ENCODE measurements at regions not wholly inside any gene's neighbourhood (a gene's known extent, or its start where the extent isn't known, plus 50 kb on each side); places are given as distances from the start of the nearest gene placed in this dataset.

DNA sequence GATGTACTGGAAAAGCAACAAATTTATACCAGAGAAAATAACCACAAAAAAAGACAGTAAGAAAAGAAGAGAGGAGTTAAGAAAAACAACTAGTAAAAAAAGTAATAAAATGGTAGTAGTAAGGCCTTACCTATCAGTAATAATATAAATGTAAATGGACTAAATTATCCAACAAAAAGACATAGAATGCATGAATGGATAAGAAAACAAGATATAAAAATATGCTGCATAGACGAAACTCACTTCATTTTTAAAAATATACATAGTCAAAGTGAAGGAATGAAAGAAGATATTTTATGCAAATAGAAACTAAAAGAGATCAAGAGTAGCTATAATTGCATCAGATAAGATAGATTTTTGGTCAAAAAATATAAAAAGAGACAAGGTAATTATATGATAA, 739.1 kb downstream of the DNAJB9 start:
- Mint-ChIP-seq H3K9me3 (peaks cover 0 to 32% (median 10%) of the 10 kb centered on the region in 8 donors), H3K27me3 (no peaks in the 10 kb centered on the region), H3K36me3 (no peaks in the 10 kb centered on the region), H3K4me1 (no peaks in the 10 kb centered on the region), H3K27ac (no peak overlapping the region), H3K4me3 (no peak overlapping the region)
- POLR2A ChIA-PET (ENCODE audit: partially characterized antibody), result no interaction called here
- intact Hi-C loops (cut with micrococcal nuclease), result no loop called here
- no peak overlapping the region for H3K27ac ChIP-seq (ENCODE audit: low read depth, low read length)
- CTCF ChIA-PET (ENCODE audit: partially characterized antibody), result no interaction called here
- no peaks in the 10 kb centered on the region for H3K4me1 ChIP-seq (ENCODE audit: insufficient read depth, low read length)
- H3K36me3 ChIP-seq (ENCODE audit: insufficient read depth, low read length), result no peaks in the 10 kb centered on the region
- H3K4me3 ChIP-seq (ENCODE audit: low read length in 2 of 2), result no peak overlapping the region
- no peak for DNase-seq
- no peaks in the 10 kb centered on the region for H3K27me3 ChIP-seq (ENCODE audit: insufficient read depth, low read length)
- H3K9me3 ChIP-seq (ENCODE audit: control insufficient read depth in 1 of 2, low read length in 2 of 2), result no peaks in the 10 kb centered on the region

DNA sequence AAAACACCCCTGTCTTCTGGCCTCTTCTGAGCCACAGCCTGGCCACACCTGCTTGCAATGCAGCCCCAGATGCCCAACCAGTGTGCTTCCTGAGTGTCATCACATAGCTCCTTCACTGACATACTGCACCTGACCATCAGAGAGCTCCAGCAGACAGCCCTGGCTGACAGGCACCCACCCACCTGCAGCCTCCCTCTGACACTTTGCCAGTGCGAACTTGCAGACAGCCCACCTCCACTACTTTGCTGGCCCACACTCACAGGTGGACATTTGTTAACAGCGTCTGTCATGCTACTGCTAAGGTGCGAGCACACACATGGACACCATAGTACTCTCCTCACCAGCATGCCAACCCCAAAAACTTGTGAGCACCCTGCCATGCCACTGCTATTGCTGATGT, 740.1 kb downstream of the DNAJB9 start:
- H3K27ac Mint-ChIP-seq, result no peak overlapping the region
- ChIA-PET POLR2A (ENCODE audit: partially characterized antibody) (no interaction called here), CTCF (ENCODE audit: partially characterized antibody) (no interaction called here)
- no peaks in the 10 kb centered on the region for H3K4me1 Mint-ChIP-seq
- Histone ChIP-seq H3K4me1 (ENCODE audit: insufficient read depth, low read length) (no peaks in the 10 kb centered on the region), H3K27me3 (ENCODE audit: insufficient read depth, low read length) (no peaks in the 10 kb centered on the region), H3K27ac (ENCODE audit: low read depth, low read length) (no peak overlapping the region), H3K36me3 (ENCODE audit: insufficient read depth, low read length) (no peaks in the 10 kb centered on the region), H3K4me3 (ENCODE audit: low read length in 2 of 2) (no peak overlapping the region), H3K9me3 (ENCODE audit: control insufficient read depth in 1 of 2, low read length in 2 of 2) (no peaks in the 10 kb centered on the region)
- H3K4me3 Mint-ChIP-seq, result no peak overlapping the region
- H3K27me3 Mint-ChIP-seq, result no peaks in the 10 kb centered on the region
- peaks cover 0 to 28% (median 10%) of the 10 kb centered on the region in 8 donors for H3K9me3 Mint-ChIP-seq
- intact Hi-C loops (cut with micrococcal nuclease), result no loop called here
- no peak for DNase-seq
- no peaks in the 10 kb centered on the region for H3K36me3 Mint-ChIP-seq

- ChIA-PET CTCF (ENCODE audit: partially characterized antibody) (no interaction called here), POLR2A (ENCODE audit: partially characterized antibody) (no interaction called here)
- intact Hi-C loops (cut with micrococcal nuclease), result no loop called here
- no peak for DNase-seq
- no peaks in the 10 kb centered on the region for H3K9me3 ChIP-seq (ENCODE audit: control insufficient read depth in 1 of 2, low read length in 2 of 2)
- Mint-ChIP-seq H3K9me3 (peaks cover 0 to 10% (median 3%) of the 10 kb centered on the region in 8 donors), H3K4me3 (no peak overlapping the region), H3K4me1 (no peaks in the 10 kb centered on the region), H3K27me3 (no peaks in the 10 kb centered on the region), H3K36me3 (no peaks in the 10 kb centered on the region), H3K27ac (no peak overlapping the region)
- no peaks in the 10 kb centered on the region for H3K4me1 ChIP-seq (ENCODE audit: insufficient read depth, low read length)
- H3K36me3 ChIP-seq (ENCODE audit: insufficient read depth, low read length), result no peaks in the 10 kb centered on the region
- no peaks in the 10 kb centered on the region for H3K27me3 ChIP-seq (ENCODE audit: insufficient read depth, low read length)
- no peak overlapping the region for H3K4me3 ChIP-seq (ENCODE audit: low read length in 2 of 2)
- H3K27ac ChIP-seq (ENCODE audit: low read depth, low read length), result no peak overlapping the region
These were observed 748.5 kb downstream of the DNAJB9 start for GRCh38 chr7:109318136-109318535.

DNA sequence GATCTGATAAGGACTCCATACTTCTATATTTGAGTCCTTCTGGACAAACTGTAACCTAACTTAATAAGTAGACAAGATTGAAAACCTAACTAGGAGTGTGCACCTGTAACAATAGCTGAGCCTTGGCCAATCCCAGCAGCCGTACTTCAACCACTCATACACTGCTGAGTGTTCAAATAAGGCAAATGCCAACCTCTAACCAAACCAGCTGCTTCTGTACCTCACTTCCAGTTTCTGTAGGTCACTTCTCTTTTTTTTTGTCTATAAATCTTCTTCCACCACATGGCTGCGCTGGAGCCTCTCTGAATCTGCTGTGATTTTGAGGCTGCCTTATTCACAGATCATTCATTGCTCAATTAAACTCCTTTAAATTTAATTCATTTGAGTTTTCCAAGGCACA, 753.2 kb downstream of the DNAJB9 start:
- DNase-seq, result no peak
- H3K27ac Mint-ChIP-seq, result no peak overlapping the region
- H3K27ac ChIP-seq (ENCODE audit: low read depth, low read length), result no peak overlapping the region
- H3K27me3 ChIP-seq (ENCODE audit: insufficient read depth, low read length), result no peaks in the 10 kb centered on the region
- no peaks in the 10 kb centered on the region for H3K36me3 ChIP-seq (ENCODE audit: insufficient read depth, low read length)
- ChIA-PET POLR2A (ENCODE audit: partially characterized antibody) (no interaction called here), CTCF (ENCODE audit: partially characterized antibody) (no interaction called here)
- H3K4me3 ChIP-seq (ENCODE audit: low read length in 2 of 2), result no peak overlapping the region
- no peak overlapping the region for H3K4me3 Mint-ChIP-seq
- H3K9me3 Mint-ChIP-seq, result peaks cover 0 to 5% (median 0%) of the 10 kb centered on the region in 8 donors
- no peaks in the 10 kb centered on the region for H3K36me3 Mint-ChIP-seq
- no peaks in the 10 kb centered on the region for H3K4me1 ChIP-seq (ENCODE audit: insufficient read depth, low read length)
- no peaks in the 10 kb centered on the region for H3K4me1 Mint-ChIP-seq
- intact Hi-C loops (cut with micrococcal nuclease), result no loop called here
- no peaks in the 10 kb centered on the region for H3K9me3 ChIP-seq (ENCODE audit: control insufficient read depth in 1 of 2, low read length in 2 of 2)
- no peaks in the 10 kb centered on the region for H3K27me3 Mint-ChIP-seq

DNA sequence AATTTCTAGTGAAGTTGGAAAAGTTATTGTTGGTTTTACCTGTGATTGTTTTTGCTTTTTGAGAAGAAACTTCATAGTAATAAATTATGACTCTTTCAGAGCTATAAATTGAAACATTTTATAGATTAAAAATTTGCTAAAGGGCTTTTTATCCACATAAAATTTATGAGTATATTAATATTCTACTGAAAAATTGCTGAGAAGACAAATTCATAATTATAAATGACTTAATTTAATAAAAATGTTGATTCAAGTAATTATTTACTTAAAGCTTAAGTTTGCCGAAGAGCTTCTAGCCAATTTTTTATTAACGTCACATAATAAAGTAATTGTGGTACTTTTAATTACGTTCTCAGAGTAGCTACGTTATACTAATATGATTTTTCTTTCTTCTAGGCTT, 761.7 kb downstream of the DNAJB9 start:
- POLR2A ChIA-PET (ENCODE audit: partially characterized antibody), result no interaction called here
- H3K27me3 Mint-ChIP-seq, result no peaks in the 10 kb centered on the region
- H3K4me1 Mint-ChIP-seq, result no peaks in the 10 kb centered on the region
- Histone ChIP-seq H3K27ac (ENCODE audit: low read depth, low read length) (no peak overlapping the region), H3K36me3 (ENCODE audit: insufficient read depth, low read length) (no peaks in the 10 kb centered on the region), H3K27me3 (ENCODE audit: insufficient read depth, low read length) (no peaks in the 10 kb centered on the region), H3K4me3 (ENCODE audit: low read length in 2 of 2) (no peak overlapping the region), H3K4me1 (ENCODE audit: insufficient read depth, low read length) (no peaks in the 10 kb centered on the region), H3K9me3 (ENCODE audit: control insufficient read depth in 1 of 2, low read length in 2 of 2) (no peaks in the 10 kb centered on the region)
- no peak overlapping the region for H3K4me3 Mint-ChIP-seq
- intact Hi-C loops (cut with micrococcal nuclease), result no loop called here
- H3K9me3 Mint-ChIP-seq, result peaks cover 0 to 10% (median 4%) of the 10 kb centered on the region in 8 donors
- no peaks in the 10 kb centered on the region for H3K36me3 Mint-ChIP-seq
- no peak overlapping the region for H3K27ac Mint-ChIP-seq
- CTCF ChIA-PET (ENCODE audit: partially characterized antibody), result no interaction called here
- no peak for DNase-seq

- no peaks in the 10 kb centered on the region for H3K27me3 ChIP-seq (ENCODE audit: insufficient read depth, low read length)
- H3K27me3 Mint-ChIP-seq, result no peaks in the 10 kb centered on the region
- no peaks in the 10 kb centered on the region for H3K36me3 ChIP-seq (ENCODE audit: insufficient read depth, low read length)
- ChIA-PET POLR2A (ENCODE audit: partially characterized antibody) (no interaction called here), CTCF (ENCODE audit: partially characterized antibody) (no interaction called here)
- H3K9me3 ChIP-seq (ENCODE audit: control insufficient read depth in 1 of 2, low read length in 2 of 2), result no peaks in the 10 kb centered on the region
- no peaks in the 10 kb centered on the region for H3K4me1 Mint-ChIP-seq
- no peak for DNase-seq
- no peaks in the 10 kb centered on the region for H3K4me1 ChIP-seq (ENCODE audit: insufficient read depth, low read length)
- intact Hi-C loops (cut with micrococcal nuclease), result no loop called here
- no peaks in the 10 kb centered on the region for H3K36me3 Mint-ChIP-seq
- no peak overlapping the region for H3K4me3 ChIP-seq (ENCODE audit: low read length in 2 of 2)
- H3K9me3 Mint-ChIP-seq, result peaks cover 0 to 7% (median under 1%) of the 10 kb centered on the region in 8 donors
- H3K4me3 Mint-ChIP-seq, result no peak overlapping the region
- no peak overlapping the region for H3K27ac Mint-ChIP-seq
- no peak overlapping the region for H3K27ac ChIP-seq (ENCODE audit: low read depth, low read length)
These were observed 766.3 kb downstream of the DNAJB9 start for GRCh38 chr7:109335951-109336350.

- Histone ChIP-seq H3K27ac (ENCODE audit: low read depth, low read length) (no peak overlapping the region), H3K4me3 (ENCODE audit: low read length in 2 of 2) (no peak overlapping the region), H3K36me3 (ENCODE audit: insufficient read depth, low read length) (no peaks in the 10 kb centered on the region), H3K4me1 (ENCODE audit: insufficient read depth, low read length) (no peaks in the 10 kb centered on the region), H3K27me3 (ENCODE audit: insufficient read depth, low read length) (no peaks in the 10 kb centered on the region), H3K9me3 (ENCODE audit: control insufficient read depth in 1 of 2, low read length in 2 of 2) (no peaks in the 10 kb centered on the region)
- no peak overlapping the region for H3K27ac Mint-ChIP-seq
- H3K9me3 Mint-ChIP-seq, result peaks cover 0 to 7% (median 0%) of the 10 kb centered on the region in 8 donors
- POLR2A ChIA-PET (ENCODE audit: partially characterized antibody), result no interaction called here
- no peak for DNase-seq
- no peaks in the 10 kb centered on the region for H3K27me3 Mint-ChIP-seq
- no peaks in the 10 kb centered on the region for H3K36me3 Mint-ChIP-seq
- CTCF ChIA-PET (ENCODE audit: partially characterized antibody), result no interaction called here
- no peak overlapping the region for H3K4me3 Mint-ChIP-seq
- no peaks in the 10 kb centered on the region for H3K4me1 Mint-ChIP-seq
- intact Hi-C loops (cut with micrococcal nuclease), result no loop called here
These were observed 766.9 kb downstream of the DNAJB9 start for GRCh38 chr7:109336531-109336930.

DNA sequence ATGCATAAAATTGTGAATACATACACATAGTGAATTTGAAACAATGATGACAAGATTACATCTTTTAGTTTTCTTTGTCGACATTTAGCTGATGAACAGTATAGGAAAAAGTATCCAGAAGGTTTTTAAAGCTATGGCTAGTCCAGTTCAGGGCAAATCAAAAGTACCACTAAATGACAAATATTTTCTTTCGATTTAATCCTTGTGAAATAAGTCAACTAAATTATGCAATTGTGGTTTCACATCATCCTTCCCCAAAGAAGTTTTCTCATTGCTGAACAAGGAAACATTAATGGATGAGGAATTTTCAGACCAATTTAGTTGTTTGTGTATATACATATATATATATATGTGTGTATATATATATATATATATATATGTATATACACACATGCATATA, 774.0 kb downstream of the DNAJB9 start:
- POLR2A ChIA-PET (ENCODE audit: partially characterized antibody), result no interaction called here
- Histone ChIP-seq H3K9me3 (ENCODE audit: control insufficient read depth in 1 of 2, low read length in 2 of 2) (no peaks in the 10 kb centered on the region), H3K27ac (ENCODE audit: low read depth, low read length) (no peak overlapping the region), H3K4me3 (ENCODE audit: low read length in 2 of 2) (no peak overlapping the region), H3K4me1 (ENCODE audit: insufficient read depth, low read length) (no peaks in the 10 kb centered on the region), H3K36me3 (ENCODE audit: insufficient read depth, low read length) (no peaks in the 10 kb centered on the region), H3K27me3 (ENCODE audit: insufficient read depth, low read length) (no peaks in the 10 kb centered on the region)
- CTCF ChIA-PET (ENCODE audit: partially characterized antibody), result no interaction called here
- no peaks in the 10 kb centered on the region for H3K4me1 Mint-ChIP-seq
- H3K27me3 Mint-ChIP-seq, result no peaks in the 10 kb centered on the region
- H3K4me3 Mint-ChIP-seq, result no peak overlapping the region
- H3K36me3 Mint-ChIP-seq, result no peaks in the 10 kb centered on the region
- H3K9me3 Mint-ChIP-seq, result peaks cover 0 to 3% (median 0%) of the 10 kb centered on the region in 8 donors
- DNase-seq, result no peak
- intact Hi-C loops (cut with micrococcal nuclease), result no loop called here
- H3K27ac Mint-ChIP-seq, result no peak overlapping the region
